SJCRH30 (cell line): ENCODE measurements at regions not wholly inside any gene's neighbourhood (a gene's known extent, or its start where the extent isn't known, plus 50 kb on each side); places are given as distances from the start of the nearest gene placed in this dataset.

Experiments used
- DNase-seq, 2 experiments: peaks; one replicate each; pipeline ENCODE4 v3.0.0-alpha.2; 2015 to 2020
- H3K27ac ChIP-seq: fragments of 250-450 bp; sonication (Bioruptor Pico); 2 replicates; pipeline ENCODE4 v1.5.1; 2020; ENCODE audit warnings: mild to moderate bottlenecking, moderate library complexity
- H3K27me3 ChIP-seq: fragments of 250-450 bp; sonication (Bioruptor Pico); 2 replicates; pipeline ENCODE4 v1.5.1; 2020; ENCODE audit warnings: mild to moderate bottlenecking, moderate library complexity
- H3K36me3 ChIP-seq: fragments of 250-450 bp; sonication (Bioruptor Pico); 2 replicates; pipeline ENCODE4 v1.5.1; 2020; ENCODE audit warnings: mild to moderate bottlenecking, moderate library complexity
- H3K4me1 ChIP-seq: fragments of 250-450 bp; sonication (Bioruptor Pico); 2 replicates; pipeline ENCODE4 v1.5.1; 2020; ENCODE audit warnings: mild to moderate bottlenecking, moderate library complexity
- H3K4me3 ChIP-seq: fragments of 250-450 bp; sonication (Bioruptor Pico); 2 replicates; pipeline ENCODE4 v1.5.1; 2020; ENCODE audit warnings: mild to moderate bottlenecking, moderate library complexity
- H3K9me3 ChIP-seq: fragments of 250-450 bp; sonication (Bioruptor Pico); replicated peaks from 2 replicates; pipeline ENCODE4 v1.5.1; 2020; ENCODE audit warnings: mild to moderate bottlenecking, moderate library complexity

GRCh38 chr9:108668938-108669335, 186.8 kb downstream of the ACTL7B start:
- Histone ChIP-seq H3K36me3 (no peaks in the 10 kb centered on the region), H3K27ac (no peak overlapping the region), H3K4me1 (no peaks in the 10 kb centered on the region), H3K27me3 (no peaks in the 10 kb centered on the region), H3K4me3 (no peak overlapping the region), H3K9me3 (no peaks in the 10 kb centered on the region)
- no peak for DNase-seq

GRCh38 chr9:108668191-108668937, 187.4 kb downstream of the ACTL7B start:
- Histone ChIP-seq H3K4me3 (no peak overlapping the region), H3K27ac (no peak overlapping the region)

GRCh38 chr9:108666240-108666784, 189.5 kb downstream of the ACTL7B start:
- Histone ChIP-seq H3K9me3 (no peaks in the 10 kb centered on the region), H3K27me3 (no peaks in the 10 kb centered on the region), H3K4me1 (no peaks in the 10 kb centered on the region), H3K4me3 (no peak overlapping the region), H3K36me3 (no peaks in the 10 kb centered on the region), H3K27ac (no peak overlapping the region)
- DNase-seq: no peak

More at GRCh38 chr9:108668191-108668937, 187.4 kb downstream of the ACTL7B start:
- Histone ChIP-seq H3K36me3 (no peaks in the 10 kb centered on the region), H3K9me3 (no peaks in the 10 kb centered on the region), H3K27me3 (no peaks in the 10 kb centered on the region), H3K4me1 (no peaks in the 10 kb centered on the region)
- no peak for DNase-seq

- H3K27ac ChIP-seq: no peak overlapping the region
These were observed 190.1 kb downstream of the ACTL7B start for GRCh38 chr9:108665521-108666239.

GRCh38 chr9:108664309-108665255, 191.2 kb downstream of the ACTL7B start:
- Histone ChIP-seq H3K27ac (no peak overlapping the region), H3K9me3 (no peaks in the 10 kb centered on the region), H3K4me1 (no peaks in the 10 kb centered on the region), H3K4me3 (no peak overlapping the region), H3K27me3 (no peaks in the 10 kb centered on the region), H3K36me3 (no peaks in the 10 kb centered on the region)
- no peak for DNase-seq

More at GRCh38 chr9:108665521-108666239, 190.1 kb downstream of the ACTL7B start:
- H3K4me3 ChIP-seq: no peak overlapping the region
- no peak for DNase-seq
- no peaks in the 10 kb centered on the region for H3K36me3 ChIP-seq
- no peaks in the 10 kb centered on the region for H3K9me3 ChIP-seq
- no peaks in the 10 kb centered on the region for H3K4me1 ChIP-seq
- no peaks in the 10 kb centered on the region for H3K27me3 ChIP-seq

GRCh38 chr9:108663422-108663821, 192.4 kb downstream of the ACTL7B start:
- H3K9me3 ChIP-seq: no peaks in the 10 kb centered on the region; the same call in 1 of the 2 replicates
- DNase-seq: no peak
- H3K4me3 ChIP-seq: no peak overlapping the region
- H3K36me3 ChIP-seq: no peaks in the 10 kb centered on the region
- H3K27me3 ChIP-seq: no peaks in the 10 kb centered on the region
- H3K27ac ChIP-seq: no peak overlapping the region
- H3K4me1 ChIP-seq: no peaks in the 10 kb centered on the region

- Histone ChIP-seq H3K4me3 (no peak overlapping the region), H3K36me3 (no peaks in the 10 kb centered on the region), H3K27me3 (no peaks in the 10 kb centered on the region), H3K4me1 (no peaks in the 10 kb centered on the region), H3K9me3 (no peaks in the 10 kb centered on the region; the same call in 1 of the 2 replicates), H3K27ac (no peak overlapping the region)
- no peak for DNase-seq
These were observed 192.8 kb downstream of the ACTL7B start for GRCh38 chr9:108662956-108663355.

GRCh38 chr9:108662091-108662875, 193.5 kb downstream of the ACTL7B start:
- no peak for DNase-seq
- no peak overlapping the region for H3K27ac ChIP-seq

GRCh38 chr9:108656566-108656965, 199.2 kb downstream of the ACTL7B start:
- H3K27me3 ChIP-seq: no peaks in the 10 kb centered on the region
- H3K27ac ChIP-seq: no peak overlapping the region
- H3K9me3 ChIP-seq: no peaks in the 10 kb centered on the region; the same call in 1 of the 2 replicates
- DNase-seq: no peak
- no peaks in the 10 kb centered on the region for H3K36me3 ChIP-seq
- no peaks in the 10 kb centered on the region for H3K4me1 ChIP-seq
- H3K4me3 ChIP-seq: no peak overlapping the region

More at GRCh38 chr9:108662091-108662875, 193.5 kb downstream of the ACTL7B start:
- Histone ChIP-seq H3K9me3 (no peaks in the 10 kb centered on the region; the same call in 1 of the 2 replicates), H3K4me1 (no peaks in the 10 kb centered on the region), H3K4me3 (no peak overlapping the region), H3K36me3 (no peaks in the 10 kb centered on the region), H3K27me3 (no peaks in the 10 kb centered on the region)

- DNase-seq: no peak
- Histone ChIP-seq H3K27ac (no peak overlapping the region), H3K4me1 (no peaks in the 10 kb centered on the region), H3K4me3 (no peak overlapping the region), H3K9me3 (no peaks in the 10 kb centered on the region; the same call in 1 of the 2 replicates), H3K36me3 (no peaks in the 10 kb centered on the region), H3K27me3 (no peaks in the 10 kb centered on the region)
These were observed 200.0 kb downstream of the ACTL7B start for GRCh38 chr9:108655818-108656217.

- Histone ChIP-seq H3K36me3 (no peaks in the 10 kb centered on the region), H3K27me3 (no peaks in the 10 kb centered on the region), H3K4me3 (no peak overlapping the region), H3K27ac (no peak overlapping the region), H3K4me1 (no peaks in the 10 kb centered on the region), H3K9me3 (no peaks in the 10 kb centered on the region; the same call in 1 of the 2 replicates)
- no peak for DNase-seq
These were observed 201.2 kb downstream of the ACTL7B start for GRCh38 chr9:108654566-108654965.

- DNase-seq: no peak
- Histone ChIP-seq H3K9me3 (no peaks in the 10 kb centered on the region), H3K36me3 (no peaks in the 10 kb centered on the region), H3K4me3 (no peak overlapping the region), H3K27me3 (no peaks in the 10 kb centered on the region), H3K27ac (no peak overlapping the region), H3K4me1 (no peaks in the 10 kb centered on the region)
These were observed 202.9 kb downstream of the ACTL7B start for GRCh38 chr9:108652851-108653250.

GRCh38 chr9:108650826-108651225, 205.0 kb downstream of the ACTL7B start:
- Histone ChIP-seq H3K36me3 (no peaks in the 10 kb centered on the region), H3K27ac (no peak overlapping the region), H3K9me3 (no peaks in the 10 kb centered on the region)

GRCh38 chr9:108645520-108645919, 210.3 kb downstream of the ACTL7B start:
- Histone ChIP-seq H3K4me1 (no peaks in the 10 kb centered on the region), H3K9me3 (no peaks in the 10 kb centered on the region), H3K36me3 (no peaks in the 10 kb centered on the region), H3K27ac (no peak overlapping the region), H3K27me3 (no peaks in the 10 kb centered on the region), H3K4me3 (no peak overlapping the region)
- no peak for DNase-seq

More at GRCh38 chr9:108650826-108651225, 205.0 kb downstream of the ACTL7B start:
- H3K4me3 ChIP-seq: no peak overlapping the region
- H3K4me1 ChIP-seq: no peaks in the 10 kb centered on the region
- no peaks in the 10 kb centered on the region for H3K27me3 ChIP-seq
- DNase-seq: no peak
